K562 (cell line): ENCODE measurements at regions not wholly inside any gene's neighbourhood (a gene's known extent, or its start where the extent isn't known, plus 50 kb on each side); places are given as distances from the start of the nearest gene placed in this dataset.

ENCODE experiments used
- ATAC-seq: fragments of 200-7000 bp; cut with Tn5 transposase; 3 replicates; pipeline ENCODE4 v1.9.1; 2020; ENCODE audit warnings: moderate library complexity
- BruUV-seq: library from RNA; stranded (reverse); fragments of 400-500 nt; replicated peaks from 2 replicates; lab custom pipeline; 2021; lab: Mats Ljungman, UMichigan
- CTCF ChIA-PET: fragments of 300-600 bp; formaldehyde crosslinking; extraction: SDS; loops from one replicate; lab custom pipeline; 2021; ENCODE audit warnings: low intra/inter-chr PET ratio; lab: Yijun Ruan, JAX
- POLR2A ChIA-PET: fragments of 300-600, 350-650 bp; sonication (Branson Sonifier 250); formaldehyde crosslinking; extraction: SDS; loops from one replicate; lab custom pipeline; 2021; ENCODE audit warnings: antibody characterized with exemption, inconsistent platforms; lab: Yijun Ruan, JAX
- DNase-seq, 4 experiments: peaks; one replicate each; pipeline versions ENCODE4 v3.0.0 to v3.0.0-alpha.2; 2011 to 2018; ENCODE audit warnings: low spot score in 3 of 4, mixed read lengths in 3 of 4; ENCODE audit errors: extremely low read depth in 1 of 4
- FAIRE-seq: peaks from 2 replicates; lab custom pipeline; 2011; peaks lifted over from hg19 to GRCh38; lab: Jason Lieb, UNC
- H2AFZ ChIP-seq: 2 replicates; pipeline ENCODE4 v1.6.0; 2011; ENCODE audit warnings: low read depth, low read length, control low read depth, inconsistent platforms
- H3K27ac ChIP-seq: fragments of 200-600 bp; 3 replicates; pipeline ENCODE4 v1.8.0; 2011; ENCODE audit warnings: low read depth, mild to moderate bottlenecking, control low read depth, inconsistent platforms, low read length, moderate library complexity, mixed read lengths; ENCODE audit errors: extremely low read depth
- H3K27me3 ChIP-seq, 2 experiments: fragments of 300-600 bp in 1 of 2; 2 replicates in 1 of 2; 3 replicates in 1 of 2; pipeline versions ENCODE4 v1.6.0 to v1.8.0; 2011; ENCODE audit warnings: inconsistent platforms in 2 of 2, low read length in 2 of 2, mild to moderate bottlenecking in 1 of 2, mixed read lengths in 1 of 2, moderate library complexity in 1 of 2; ENCODE audit not compliant: control insufficient read depth in 2 of 2, insufficient read depth in 2 of 2
- H3K36me3 ChIP-seq: fragments of 300-600 bp; 3 replicates; pipeline ENCODE4 v1.8.0; 2011; ENCODE audit warnings: mild to moderate bottlenecking, low read length, inconsistent platforms; ENCODE audit not compliant: control insufficient read depth, insufficient read depth
- H3K4me1 ChIP-seq, 2 experiments: fragments of 200-600 bp in 1 of 2; replicated peaks in 1 of 2; 2 replicates in 1 of 2; 3 replicates in 1 of 2; pipeline versions ENCODE4 v1.5.1 to v1.8.0; 2011; ENCODE audit warnings: inconsistent platforms in 2 of 2, low read length in 2 of 2, mild to moderate bottlenecking in 1 of 2, mixed read lengths in 1 of 2, moderate library complexity in 1 of 2; ENCODE audit not compliant: control insufficient read depth in 2 of 2, insufficient read depth in 2 of 2
- H3K4me2 ChIP-seq: 2 replicates; pipeline ENCODE4 v1.6.1; 2011; ENCODE audit warnings: low read length, control low read depth, inconsistent platforms, mixed read lengths; ENCODE audit not compliant: insufficient read depth
- H3K4me3 ChIP-seq: fragments of 200-600 bp; sonication (generic), shearing (Covaris generic); 2 replicates; pipeline ENCODE4 v1.5.1; 2016; ENCODE audit warnings: control low read depth, inconsistent platforms
- H3K79me2 ChIP-seq: fragments of 200-600 bp; 3 replicates; pipeline ENCODE4 v1.8.0; 2011; ENCODE audit warnings: low read length, inconsistent platforms; ENCODE audit not compliant: control insufficient read depth, insufficient read depth
- H3K9ac ChIP-seq, 2 experiments: 2 replicates each; pipeline versions ENCODE4 v1.6.0 to v1.6.1; 2011; ENCODE audit warnings: low read depth in 2 of 2, low read length in 2 of 2, control low read depth in 1 of 2, inconsistent platforms in 1 of 2, mild to moderate bottlenecking in 1 of 2, mixed read lengths in 1 of 2; ENCODE audit not compliant: insufficient read depth in 1 of 2
- H3K9me1 ChIP-seq: one replicate; pipeline ENCODE4 v1.6.0; 2011; ENCODE audit warnings: inconsistent platforms, mild to moderate bottlenecking, low read length, moderate library complexity; ENCODE audit not compliant: control insufficient read depth, insufficient read depth
- H3K9me3 ChIP-seq: replicated peaks from 2 replicates; pipeline ENCODE4 v1.5.1; 2011; ENCODE audit warnings: low read depth, low read length, inconsistent platforms; ENCODE audit not compliant: control insufficient read depth, insufficient read depth
- H4K20me1 ChIP-seq: replicated peaks from 2 replicates; pipeline ENCODE4 v1.6.1; 2011; ENCODE audit warnings: low read length, inconsistent platforms, mixed read lengths; ENCODE audit not compliant: control insufficient read depth, insufficient read depth
- ATF6 ChIP-seq: sonication (generic); formaldehyde crosslinking; IDR thresholded peaks from 2 replicates; pipeline ENCODE4 v1.4.0; 2020; ENCODE audit warnings: mild to moderate bottlenecking, missing genetic modification reagents
- C11orf30 ChIP-seq: fragments of 450-650 bp; IDR thresholded peaks from 2 replicates; pipeline ENCODE4 v1.6.1; 2016; ENCODE audit warnings: low read depth, mild to moderate bottlenecking
- CBFB ChIP-seq: sonication (generic); formaldehyde crosslinking; IDR thresholded peaks from 2 replicates; pipeline ENCODE4 v1.4.0; 2020; ENCODE audit warnings: mild to moderate bottlenecking, missing genetic modification reagents
- HLTF ChIP-seq: fragments of 450-650 bp; IDR thresholded peaks from 2 replicates; pipeline ENCODE4 v1.6.1; 2016
- SAFB ChIP-seq: fragments of 200-400 bp; formaldehyde crosslinking; IDR thresholded peaks from 2 replicates; pipeline ENCODE4 v1.6.1; 2017; ENCODE audit warnings: low read depth, low read length, borderline replicate concordance
- THRB ChIP-seq: fragments of 450-650 bp; formaldehyde crosslinking; conservative IDR thresholded peaks from 2 replicates; pipeline ENCODE4 v1.4.0; 2022; ENCODE audit warnings: mild to moderate bottlenecking, missing genetic modification characterization
- ZFP30 ChIP-seq: fragments of 250-450 bp; sonication (Bioruptor Pico); IDR thresholded peaks from 2 replicates; pipeline ENCODE4 v1.8.0; 2022; ENCODE audit warnings: moderate library complexity, mild to moderate bottlenecking, inconsistent platforms, borderline replicate concordance
- ZNF311 ChIP-seq: fragments of 250-450 bp; sonication (Bioruptor Pico); IDR thresholded peaks from 2 replicates; pipeline ENCODE4 v1.4.0; 2020; ENCODE audit warnings: mild to moderate bottlenecking, moderate library complexity
- ZNF655 ChIP-seq: fragments of 250-450 bp; sonication (Bioruptor Pico); IDR thresholded peaks from 2 replicates; pipeline ENCODE4 v1.5.0; 2021
- WGBS: fragments of 100-300 bp; shearing (Covaris generic); methylation state at CpG from one replicate; pipeline ENCODE4 v1.1.6; 2016; ENCODE audit warnings: low coverage, mixed read lengths; ENCODE audit not compliant: insufficient coverage; ENCODE audit errors: missing lambda C conversion rate; 5-methylcytosine and 5-hydroxymethylcytosine counted together
- in situ Hi-C: fragments of 300-500 bp; cut with MboI; formaldehyde crosslinking; loops from 4 replicates; pipeline ENCODE4 v1.15.0; 2018; ENCODE audit warnings: inconsistent platforms, mixed read lengths
- intact Hi-C: fragments of 100-400 bp; cut with micrococcal nuclease; formaldehyde crosslinking; loops from 2 replicates; pipeline ENCODE4 v1.14.2; 2022

GRCh38 chr7:25356534-25357151 lies 128.4 kb upstream of the NPVF start:
- no peak for TF ChIP-seq SAFB
- TF ChIP-seq ZNF311: no peak
- TF ChIP-seq ATF6 (CRISPR knock-in tag): no peak
- no peak for TF ChIP-seq HLTF
- TF ChIP-seq CBFB (CRISPR knock-in tag): no peak
- TF ChIP-seq ZNF655 (CRISPR knock-in tag): no peak
- TF ChIP-seq ZFP30 (CRISPR knock-in tag): no peak
- TF ChIP-seq THRB (CRISPR knock-in tag): no peak
- no peak for TF ChIP-seq C11orf30
- Histone ChIP-seq H2AFZ (no peak overlapping the region), H4K20me1 (no peaks in the 10 kb centered on the region), H3K4me3 (no peak overlapping the region), H3K9me1 (no peaks in the 10 kb centered on the region), H3K27me3 (no peaks in the 10 kb centered on the region; a peak in 3 of 5 replicates), H3K4me2 (no peak overlapping the region), H3K27ac (no peak overlapping the region), H3K4me1 (no peaks in the 10 kb centered on the region), H3K36me3 (no peaks in the 10 kb centered on the region), H3K9ac (no peak overlapping the region), H3K79me2 (no peaks in the 10 kb centered on the region), H3K9me3 (no peaks in the 10 kb centered on the region)
- DNase-seq (no peak), ATAC-seq (no peak), FAIRE-seq (no peak)
- in situ Hi-C loops: no loop called here
- no TSS peak for BruUV-seq
- ChIA-PET POLR2A (no interaction called here), CTCF (no interaction called here)
- 1% methylated on average over 4 of the region's 4 CpGs for WGBS
- intact Hi-C loops: no loop called here
